CMK (cell line): ENCODE measurements at regions not wholly inside any gene's neighbourhood (a gene's known extent, or its start where the extent isn't known, plus 50 kb on each side); places are given as distances from the start of the nearest gene placed in this dataset.
"Not testable (repeated sequence)": the region's sequence is repeated elsewhere in the genome, so short reads cannot be mapped to it uniquely, and the experiment has no call there.

Experiments used
- DNase-seq: peaks from one replicate; pipeline ENCODE4 v3.0.0-alpha.2; 2010; ENCODE audit warnings: low read depth

DNA sequence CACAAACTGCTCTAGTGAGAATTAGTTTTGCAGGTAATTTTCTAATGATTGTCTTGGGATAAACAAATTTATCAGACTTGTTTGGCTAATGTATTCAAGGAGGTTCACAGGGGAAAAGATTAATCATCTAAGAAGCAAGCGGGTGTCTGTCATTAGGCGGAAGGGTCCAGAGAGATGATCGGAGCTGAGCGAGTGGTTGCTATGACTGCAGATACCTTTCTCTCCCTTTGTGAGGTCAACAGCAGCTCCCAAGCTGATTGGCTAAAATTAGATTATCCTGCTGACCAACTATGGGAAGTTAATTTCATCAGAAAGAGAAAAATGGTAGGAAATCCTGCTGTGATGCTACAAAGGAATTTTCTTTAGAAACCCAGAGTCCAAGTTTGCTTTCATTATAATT is 276.0 kb downstream of the SOX2 start:
- no peak for DNase-seq

DNA sequence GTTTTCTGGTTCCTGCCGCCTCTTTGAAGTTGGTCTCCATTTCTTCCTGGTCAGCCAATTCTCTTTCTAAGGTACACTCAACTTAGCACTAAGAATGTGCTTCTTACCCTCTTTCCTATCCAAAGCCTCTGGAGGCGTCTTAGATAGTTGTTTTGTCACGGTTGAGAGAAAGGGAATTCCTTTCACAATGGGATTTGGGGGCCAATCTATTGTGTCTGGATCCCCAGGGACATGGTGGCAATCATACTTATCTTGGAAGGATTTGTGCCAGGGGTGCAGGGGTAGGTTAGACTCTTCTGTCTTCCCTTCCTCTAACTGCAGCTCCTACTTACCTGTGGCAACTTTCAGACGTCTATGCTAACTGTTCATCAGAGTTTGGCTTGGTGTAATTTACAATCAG is 287.1 kb downstream of the SOX2 start:
- DNase-seq = no peak

DNA sequence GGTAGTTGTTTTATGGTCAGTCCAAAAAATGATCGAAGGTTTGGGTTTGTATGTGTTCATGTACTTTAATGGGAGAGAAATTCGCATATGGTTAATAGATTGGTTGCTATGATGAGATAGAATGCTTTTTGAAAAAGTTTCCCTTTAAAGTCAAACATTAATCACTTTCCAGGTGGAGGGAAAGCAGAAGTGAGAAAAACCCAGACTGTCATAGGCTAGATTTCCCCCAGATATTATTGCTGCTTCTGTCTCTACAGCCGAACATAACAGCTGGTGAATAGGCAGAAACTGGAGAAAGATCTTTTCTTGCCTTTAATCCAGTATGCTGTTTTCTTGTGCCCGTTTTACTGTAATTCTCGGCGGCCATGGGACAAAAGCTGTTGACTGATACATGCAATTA is 287.6 kb downstream of the SOX2 start:
- no peak for DNase-seq

DNA sequence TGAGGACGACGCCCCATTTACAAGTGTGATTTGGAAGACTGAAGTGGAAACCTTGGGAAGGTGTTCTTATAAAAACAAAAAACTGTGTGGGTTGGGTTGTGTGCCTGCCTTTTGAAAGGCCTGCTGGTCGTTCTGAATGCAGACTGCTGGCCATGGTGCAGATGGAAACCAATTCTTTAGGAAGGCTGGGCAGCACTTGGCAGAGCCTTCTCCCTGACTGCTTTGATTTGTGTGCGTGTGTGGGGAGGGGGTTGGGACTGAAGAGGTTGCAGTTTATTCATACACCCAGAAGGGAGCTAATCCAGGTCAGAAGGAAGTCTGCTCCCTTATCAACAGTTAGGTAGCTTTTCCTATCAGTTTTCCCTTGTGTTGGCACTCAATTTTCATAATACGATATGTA is 288.7 kb downstream of the SOX2 start:
- DNase-seq = no peak

DNA sequence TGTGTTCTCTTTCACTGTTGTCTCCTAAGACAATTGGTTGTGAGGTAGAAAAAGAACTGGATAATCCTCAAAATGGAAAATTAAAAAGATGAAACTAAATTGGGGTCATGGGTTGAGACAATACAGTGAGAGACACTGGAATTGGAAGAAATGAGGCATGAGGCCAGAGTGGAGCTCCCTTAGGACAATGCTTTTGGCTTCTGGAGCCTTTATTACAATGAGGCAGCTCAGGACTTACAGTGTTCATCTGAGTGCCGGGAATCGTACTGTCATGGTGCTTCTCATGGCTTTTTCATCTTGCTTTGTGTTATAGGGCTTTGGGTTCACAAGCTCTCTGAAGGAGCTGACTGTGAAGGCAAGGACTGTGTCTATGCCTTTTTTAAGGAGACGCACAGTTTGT is 293.5 kb downstream of the SOX2 start:
- DNase-seq = no peak

DNA sequence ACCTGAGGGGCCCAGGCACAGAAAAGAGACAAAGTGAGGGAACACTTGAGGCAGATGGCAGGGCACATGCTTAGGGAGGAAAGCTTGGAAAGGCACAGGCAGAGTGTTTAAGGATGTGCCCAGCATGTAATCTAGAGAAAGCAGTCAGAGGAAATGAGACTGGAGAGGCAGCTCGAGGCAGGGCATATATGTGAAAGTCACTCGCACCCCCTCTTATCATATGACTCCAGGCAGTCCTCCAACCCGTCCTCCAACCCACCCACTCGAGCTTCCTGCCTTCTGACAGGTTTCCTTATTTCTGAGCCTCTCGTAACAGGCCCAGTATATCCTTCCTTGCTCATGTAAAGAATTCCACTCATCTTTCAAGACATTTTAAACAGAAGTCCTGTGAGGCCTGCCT is 294.0 kb downstream of the SOX2 start:
- DNase-seq = peak; percentile 40

DNA sequence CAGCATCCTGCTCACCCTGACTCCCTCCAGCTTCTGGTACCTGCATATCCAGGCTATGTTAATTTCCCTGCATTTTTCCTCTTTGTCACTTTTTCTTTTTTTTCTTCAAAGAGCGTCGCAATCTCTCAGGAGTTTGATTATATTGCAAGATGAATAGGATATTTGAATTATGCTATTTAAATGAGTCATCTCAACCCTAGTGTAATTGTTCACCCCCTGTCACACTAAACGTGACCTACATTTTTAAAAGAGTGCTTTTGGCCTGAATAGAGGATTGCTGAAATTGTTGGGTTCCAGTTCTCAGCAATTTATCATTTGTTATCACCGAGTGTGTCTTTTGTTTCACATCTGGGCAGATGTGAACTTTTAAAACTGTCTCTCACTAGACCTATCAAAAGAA is 294.7 kb downstream of the SOX2 start:
- DNase-seq = no peak

DNA sequence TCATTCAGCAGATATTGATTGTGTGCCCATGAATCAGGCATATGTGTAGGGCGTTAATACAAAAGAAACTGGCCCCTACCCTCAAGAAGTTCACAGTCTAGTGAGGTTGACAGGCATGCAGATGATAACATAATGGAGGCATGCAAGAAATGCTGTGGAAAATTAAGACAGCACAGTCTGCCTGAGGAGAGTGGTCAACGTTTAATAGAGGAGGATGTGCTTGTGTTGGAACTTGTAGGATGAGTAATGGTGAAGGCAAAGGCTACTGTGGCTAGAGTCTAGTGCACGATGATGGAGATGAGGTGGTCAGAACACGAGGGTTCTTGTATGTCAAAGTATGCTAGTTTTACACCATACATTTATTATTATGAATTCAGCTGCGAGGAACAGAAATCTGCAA is 295.7 kb downstream of the SOX2 start:
- no peak for DNase-seq

DNA sequence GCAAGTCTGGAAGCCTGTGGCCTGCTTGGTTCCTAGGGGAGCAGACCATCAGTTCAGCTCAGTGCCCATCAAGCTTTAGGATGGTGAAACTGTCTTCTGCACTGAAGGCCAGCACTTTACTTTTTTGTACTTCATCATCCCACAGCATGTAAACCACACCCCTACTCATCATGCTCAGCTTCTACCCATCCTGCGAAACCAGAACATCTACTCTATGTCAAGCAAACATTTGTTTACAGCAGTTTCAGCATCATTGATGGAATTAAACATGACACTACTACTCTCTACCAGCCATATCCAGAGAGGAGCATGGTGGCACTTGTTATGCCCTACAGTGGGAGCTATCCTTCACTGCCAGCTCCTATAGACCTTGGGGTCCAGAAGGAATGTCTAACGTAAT is 306.6 kb downstream of the SOX2 start:
- DNase-seq = no peak

DNA sequence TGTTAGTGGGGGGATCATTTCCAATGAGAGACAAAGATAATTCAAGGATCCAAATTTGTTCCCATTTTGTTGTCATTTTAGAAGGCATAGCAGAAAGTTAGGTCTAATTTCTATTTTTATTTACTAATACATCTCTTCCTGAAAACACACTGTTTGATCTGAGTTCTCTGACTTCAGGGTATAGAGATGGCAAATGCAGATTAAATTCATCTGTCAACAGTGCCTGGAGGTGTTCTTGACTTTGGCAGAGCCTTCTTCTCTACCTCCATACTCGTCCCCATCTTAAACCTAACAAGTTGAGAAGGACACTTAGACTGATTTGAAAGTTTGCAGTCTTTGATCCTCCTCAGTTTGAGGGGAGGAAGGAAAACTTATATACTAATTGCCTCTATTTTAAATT is 308.2 kb downstream of the SOX2 start:
- DNase-seq = no peak

DNA sequence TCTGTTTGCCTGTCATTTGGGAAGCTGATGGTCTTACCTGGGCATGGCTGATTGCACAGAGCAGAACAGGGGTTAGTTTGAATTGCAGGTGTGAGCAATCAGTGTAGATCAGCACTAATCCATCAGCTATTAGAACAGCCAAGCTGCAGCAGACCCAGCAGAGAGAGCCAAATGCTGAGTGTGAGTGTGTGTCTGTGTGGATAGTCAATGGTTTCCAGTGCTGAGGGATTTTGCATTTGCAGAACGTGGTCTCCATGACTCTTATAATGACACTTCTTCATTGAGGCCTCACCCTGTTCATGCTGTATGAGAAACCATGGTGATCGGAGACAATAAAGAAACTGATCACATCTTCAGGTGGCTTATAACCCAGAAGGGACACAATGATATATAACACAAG is 312.1 kb downstream of the SOX2 start:
- no peak for DNase-seq

DNA sequence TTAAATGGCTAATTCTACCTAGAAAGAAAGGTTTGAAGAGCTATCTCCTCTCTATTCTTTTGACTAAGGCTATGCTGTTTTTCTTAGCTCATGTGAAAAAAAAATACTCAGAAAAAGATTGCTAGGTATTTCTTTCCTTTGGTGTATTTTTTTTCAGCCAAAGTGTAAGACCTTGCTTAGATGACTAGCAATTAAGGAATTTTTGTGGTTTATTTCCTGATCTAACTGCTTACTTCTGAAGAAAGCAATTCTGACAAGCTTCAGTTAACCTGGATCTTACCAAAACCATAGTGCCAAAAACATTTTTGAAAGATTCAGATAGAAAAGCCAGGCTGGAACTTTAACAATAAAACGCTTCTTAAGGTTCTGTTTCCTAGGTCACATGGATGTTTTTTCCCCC is 315.6 kb downstream of the SOX2 start:
- no peak for DNase-seq

DNA sequence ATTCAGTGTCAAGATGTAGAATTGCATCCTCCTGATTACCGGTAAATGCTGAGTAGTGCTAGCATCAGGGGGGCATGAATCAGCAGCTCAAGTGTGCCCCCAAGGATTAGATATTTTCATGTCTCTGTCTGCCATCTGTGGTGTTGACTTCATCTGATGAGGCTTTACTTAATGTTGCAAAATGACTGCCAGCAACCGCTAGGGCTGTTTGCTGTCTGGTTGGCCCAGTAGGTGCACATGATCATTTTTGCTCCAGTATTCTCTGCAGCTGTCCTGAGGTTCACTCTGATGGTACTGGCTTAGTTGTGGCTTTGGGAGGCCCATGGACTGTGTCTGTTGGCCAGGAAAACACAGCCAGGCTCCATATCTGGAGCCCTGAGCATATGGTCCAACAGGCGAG is 316.4 kb downstream of the SOX2 start:
- no peak for DNase-seq

DNA sequence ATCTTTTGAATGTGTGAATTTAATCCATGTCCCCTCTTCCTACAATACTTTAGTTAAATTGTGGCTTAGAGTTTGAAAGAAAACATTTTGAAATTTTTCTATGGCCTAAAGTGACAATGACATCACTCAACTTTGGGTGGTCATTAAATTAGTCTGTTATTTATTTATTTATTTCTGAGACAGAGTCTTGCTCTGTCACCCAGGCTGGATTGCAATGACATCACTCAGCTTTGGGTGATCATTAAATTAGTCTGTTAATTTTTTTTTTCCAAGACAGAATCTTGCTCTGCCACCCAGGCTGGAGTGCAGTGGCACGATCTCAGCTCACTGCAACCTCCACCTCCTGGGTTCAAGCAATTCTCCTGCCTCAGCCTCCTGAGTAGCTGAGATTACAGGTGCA is 322.5 kb downstream of the SOX2 start:
- DNase-seq = not testable (repeated sequence)

DNA sequence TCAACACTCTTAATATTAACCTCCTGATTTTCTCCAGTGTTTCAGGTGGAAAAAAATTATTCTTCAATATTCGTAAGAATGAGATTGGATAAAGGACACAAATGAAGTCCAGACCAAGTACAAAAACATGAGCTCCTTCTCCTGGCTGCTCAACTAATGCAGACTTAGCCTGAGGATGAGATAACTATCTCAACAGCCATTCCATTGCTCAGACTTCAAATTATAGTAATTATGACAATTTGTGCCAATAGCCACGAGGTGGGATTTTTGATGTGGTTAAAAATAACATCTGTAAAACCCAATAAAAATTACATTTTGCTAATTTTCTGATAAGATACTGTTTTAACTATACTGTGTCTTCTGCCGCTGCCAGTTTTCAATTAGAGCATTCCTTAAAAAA is 323.6 kb downstream of the SOX2 start:
- DNase-seq = no peak

DNA sequence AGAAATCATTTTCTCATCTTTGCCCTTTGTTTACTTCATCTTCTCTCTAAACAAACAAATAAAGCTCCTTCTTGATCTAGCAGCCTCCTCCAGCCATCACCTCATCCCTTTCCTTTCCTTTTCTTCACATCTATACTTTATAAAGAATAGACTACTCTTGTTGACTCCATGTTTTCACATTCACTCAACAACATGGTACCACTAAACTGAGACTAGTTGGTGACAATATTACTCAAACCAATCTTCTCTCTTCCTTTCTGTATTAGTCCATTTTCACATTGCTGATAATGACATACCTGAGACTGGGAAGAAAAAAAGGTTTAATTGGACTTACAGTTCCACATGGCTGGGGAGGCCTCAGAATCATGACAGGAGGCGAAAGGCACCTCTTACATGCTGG is 324.7 kb downstream of the SOX2 start:
- DNase-seq = no peak

DNA sequence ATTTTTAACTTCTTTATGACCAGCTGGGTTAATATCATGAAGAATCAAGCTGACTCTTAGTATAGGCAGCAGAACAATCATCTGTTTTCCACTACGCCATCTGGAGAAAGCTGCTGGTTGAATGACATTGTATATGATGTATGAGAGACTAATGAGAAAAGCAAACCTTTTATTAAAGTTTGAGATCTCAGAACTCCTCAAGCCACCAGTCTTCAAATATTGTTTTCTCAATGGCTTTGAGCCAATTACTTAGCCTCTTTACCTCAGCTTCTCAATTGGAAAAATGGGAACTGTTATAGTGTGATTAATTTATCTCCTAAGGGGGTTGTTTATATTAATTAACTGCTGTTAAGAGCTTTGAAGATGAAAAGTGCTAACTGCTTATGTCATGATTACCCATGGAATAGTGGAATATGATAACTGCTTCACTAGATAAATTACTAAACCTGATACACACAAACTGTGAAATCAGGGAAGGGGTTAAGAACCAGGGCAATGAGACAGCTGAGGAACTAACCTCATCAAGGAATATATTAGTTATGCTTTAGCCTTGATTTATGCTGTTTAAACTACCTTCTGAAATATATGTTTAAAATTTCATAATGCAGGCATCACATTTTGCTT is 330.1 kb downstream of the SOX2 start:
- DNase-seq = no peak

DNA sequence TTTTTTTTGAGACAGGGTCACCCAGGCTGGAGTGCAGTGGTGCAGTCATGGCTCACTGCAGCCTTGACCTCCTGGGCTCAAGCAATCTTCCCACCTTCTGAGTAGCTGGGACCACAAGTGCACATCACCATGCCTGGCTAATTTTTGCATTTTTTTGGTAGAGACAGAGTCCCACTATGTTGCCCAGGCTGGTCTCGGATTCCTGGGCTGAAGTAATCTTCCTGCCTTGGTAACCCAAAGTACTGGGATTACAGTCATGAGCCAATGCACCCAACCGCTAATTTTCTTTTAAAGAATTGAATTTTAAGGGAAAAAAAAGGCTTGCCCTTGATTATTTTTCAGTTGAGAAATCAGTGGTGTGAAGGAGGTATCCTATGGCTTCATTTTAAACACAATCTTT is 334.0 kb downstream of the SOX2 start:
- no peak for DNase-seq

DNA sequence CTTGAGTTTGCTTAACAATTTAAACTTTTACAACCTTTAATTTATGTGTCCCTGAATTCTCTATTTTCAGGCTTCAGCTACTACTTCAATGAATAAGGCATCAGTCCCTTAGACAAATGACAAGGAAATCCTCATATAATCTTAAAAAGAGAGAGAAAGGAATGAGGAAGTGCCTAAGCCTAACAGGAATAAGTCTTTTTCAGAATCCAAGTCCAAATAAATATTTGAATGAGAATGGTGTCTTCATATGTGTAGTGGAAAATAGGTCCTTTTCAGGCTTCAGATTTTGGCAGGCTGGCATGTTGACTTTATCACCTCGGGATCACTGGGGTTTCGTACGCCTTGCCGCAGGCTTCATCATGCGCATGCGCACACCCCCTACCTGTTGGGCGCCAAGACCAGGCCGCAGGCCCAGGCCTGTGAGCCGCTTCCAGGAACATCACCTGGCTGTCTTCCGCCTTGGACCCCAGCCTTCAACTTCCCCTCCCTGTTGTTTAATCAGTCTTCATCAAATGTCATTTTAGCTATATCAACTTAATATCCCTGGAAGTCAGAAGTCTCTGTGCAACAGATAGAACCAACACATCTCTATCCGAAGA is 334.5 kb downstream of the SOX2 start:
- no peak for DNase-seq

DNA sequence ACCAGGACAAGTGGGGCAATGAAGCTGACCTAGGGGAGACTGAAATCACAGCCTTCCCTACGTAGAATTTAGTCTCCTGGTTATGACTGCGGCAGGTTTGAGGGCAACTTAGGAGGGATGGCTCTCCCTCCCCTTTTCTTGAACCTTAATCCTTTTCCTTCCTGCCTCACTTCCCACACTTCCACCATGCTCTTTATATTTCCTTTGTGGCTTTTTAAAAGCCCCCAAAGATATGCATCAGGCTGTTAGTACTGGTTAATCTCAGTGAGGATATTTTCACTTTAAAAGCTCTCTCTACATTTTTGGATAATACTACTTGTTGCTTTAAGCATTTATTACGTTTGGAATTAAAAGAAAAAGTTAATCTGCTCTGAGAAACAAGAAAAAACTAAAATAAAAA is 339.2 kb downstream of the SOX2 start:
- DNase-seq = no peak

DNA sequence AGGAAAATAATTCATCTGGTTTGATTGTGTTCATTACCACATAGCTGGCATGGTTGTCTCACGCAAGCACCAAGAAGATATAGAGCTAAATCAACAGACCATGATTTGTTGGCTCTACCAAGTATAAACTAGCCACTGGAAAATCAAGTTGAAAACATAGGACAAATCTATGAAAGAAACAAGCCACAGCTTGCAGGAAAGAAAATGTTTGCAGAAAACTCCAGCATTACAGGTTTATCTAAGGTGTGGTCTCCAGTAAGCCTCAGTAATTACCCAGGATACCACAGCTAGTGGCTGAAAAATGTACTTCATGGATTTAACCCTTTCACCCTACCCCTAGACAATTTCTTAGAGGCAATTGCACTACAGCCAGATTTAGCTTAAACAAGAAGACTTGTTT is 340.6 kb downstream of the SOX2 start:
- no peak for DNase-seq

DNA sequence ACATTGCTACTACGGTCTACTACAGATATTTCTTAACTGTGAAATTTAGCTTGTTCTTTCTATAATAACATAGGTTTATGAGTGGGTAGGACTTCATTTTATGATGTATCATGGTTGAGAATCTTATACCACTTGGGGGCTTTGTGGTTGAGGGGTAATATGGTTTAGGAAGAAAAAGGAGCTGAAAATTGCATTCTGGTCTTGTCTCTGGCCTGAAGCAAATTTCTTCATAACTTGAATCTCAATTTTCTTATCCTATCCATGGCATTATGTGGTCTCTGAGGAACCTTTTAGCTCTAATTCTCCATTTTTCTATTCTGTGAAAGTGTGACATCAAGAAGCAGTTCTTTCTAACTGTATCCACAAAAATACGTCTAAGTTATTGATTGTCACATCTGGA is 341.0 kb downstream of the SOX2 start:
- no peak for DNase-seq

DNA sequence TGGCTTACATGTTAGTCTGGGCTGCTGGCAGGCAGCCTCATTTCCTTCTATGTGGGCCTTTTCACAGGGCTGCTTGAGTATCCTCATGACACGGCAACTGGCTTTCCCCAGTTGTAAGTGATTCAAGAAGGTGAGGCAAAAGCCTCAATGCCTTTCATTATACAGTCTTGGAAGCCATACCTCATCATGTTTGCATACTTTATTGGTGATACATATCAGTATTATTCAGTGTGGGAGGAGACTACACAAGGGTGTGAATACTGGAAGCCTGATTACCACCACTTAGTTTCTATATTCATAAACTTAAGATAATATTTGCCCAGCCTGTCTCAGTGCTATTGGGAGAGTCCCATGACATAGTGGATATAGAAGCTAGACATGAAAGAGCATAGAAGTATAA is 346.8 kb downstream of the SOX2 start:
- no peak for DNase-seq

DNA sequence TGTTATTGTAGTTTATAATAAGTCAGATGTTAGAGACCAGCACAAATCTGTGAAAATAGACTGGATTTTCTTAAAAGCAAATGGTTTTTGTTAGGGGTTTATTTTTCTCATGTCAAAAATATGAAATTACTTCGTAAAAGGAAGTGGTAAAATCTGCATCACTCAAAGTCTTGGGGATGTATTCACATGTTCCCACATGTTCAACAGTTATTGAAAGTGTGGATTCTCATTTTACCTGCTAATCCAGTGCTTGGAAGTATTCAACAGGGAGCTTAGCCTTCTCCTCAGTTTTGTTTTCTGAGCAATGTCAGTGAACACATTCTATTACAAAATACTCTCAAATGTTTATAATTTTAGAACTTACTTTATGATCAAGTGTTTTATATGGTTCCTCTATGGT is 352.0 kb downstream of the SOX2 start:
- no peak for DNase-seq

DNA sequence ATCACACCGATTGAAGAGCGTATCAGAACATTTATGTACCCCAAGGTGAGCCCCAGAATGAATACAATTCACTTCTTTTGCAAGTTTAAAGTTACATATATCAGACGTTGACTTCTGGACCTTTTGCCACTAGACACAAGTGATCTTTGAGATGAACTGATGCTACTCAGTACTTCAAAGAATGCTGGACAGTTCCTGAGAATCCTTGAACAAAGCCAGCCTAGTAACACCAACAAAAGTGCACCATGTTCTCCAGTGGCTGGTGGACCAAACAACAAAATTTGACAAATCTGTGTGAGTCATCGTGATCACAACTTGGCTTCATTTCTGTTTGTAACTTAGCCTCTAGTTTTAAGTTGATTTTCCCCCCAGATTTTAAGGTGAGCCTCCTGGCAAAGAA is 355.7 kb downstream of the SOX2 start:
- no peak for DNase-seq
